ENCODE measurements at regions not wholly inside any gene's neighbourhood (a gene's known extent, or its start where the extent isn't known, plus 50 kb on each side); places are given as distances from the start of the nearest gene placed in this dataset.

DNA sequence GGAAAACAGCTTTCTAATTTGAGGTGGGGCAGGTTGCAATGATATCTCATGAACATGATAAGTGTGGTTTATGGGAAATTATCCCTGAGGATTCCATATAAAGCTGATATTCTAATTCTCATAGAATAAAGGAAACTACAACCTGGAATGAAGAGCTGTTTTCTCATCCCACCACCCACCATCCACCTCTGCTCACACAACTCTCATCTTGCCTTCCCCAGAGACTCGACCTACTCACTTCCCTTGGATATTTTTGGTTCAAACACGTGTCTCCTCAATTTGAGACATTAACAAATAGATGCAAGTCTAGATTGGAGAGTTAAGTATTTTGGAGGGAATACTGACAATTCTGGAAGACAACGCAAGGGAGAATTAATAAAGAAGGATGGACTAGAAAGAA is 490.9 kb downstream of the TMEM182 start:
- 89% methylated on average over 3 of the region's 3 CpGs; no CpG with 5 or more reads in 1 of the 2 experiments for WGBS, 2 experiments (ENCODE audit: extremely low coverage in 1 of 2, insufficient coverage in 1 of 2, insufficient read length in 1 of 2, insufficient replicate concordance in 2 of 2, low coverage in 1 of 2, low lambda C conversion rate in 2 of 2, missing lambda C conversion rate in 1 of 2)
- no peaks in the 10 kb centered on the region for H4K20me1 ChIP-seq (replicated peaks in 1 of 2; ENCODE audit: control insufficient read depth in 1 of 2, insufficient read depth in 2 of 2, low read length in 2 of 2)

More for the DNA sequence above, 490.9 kb downstream of the TMEM182 start:
- no peaks in the 10 kb centered on the region for H3K36me3 ChIP-seq (ENCODE audit: control insufficient read depth in 2 of 4, insufficient read depth in 4 of 4, low read length in 3 of 4)
- no peaks in the 10 kb centered on the region for H3K79me2 ChIP-seq (ENCODE audit: control insufficient read depth in 1 of 2, insufficient read depth in 2 of 2, low read length in 2 of 2)
- H3K4me3 ChIP-seq (ENCODE audit: extremely low read depth in 1 of 4, insufficient read depth in 2 of 4, low read depth in 3 of 4, low read length in 4 of 4), result no peak overlapping the region
- no peak overlapping the region for H2AK5ac ChIP-seq (ENCODE audit: low read depth, low read length)
- no peak overlapping the region for H3K4ac ChIP-seq (replicated peaks; ENCODE audit: insufficient read length, low read depth, low read length)
- no peak overlapping the region for H3K9ac ChIP-seq (replicated peaks in 1 of 4; ENCODE audit: extremely low read depth in 1 of 4, low read depth in 3 of 4, low read length in 3 of 4)
- H3K4me1 ChIP-seq (replicated peaks in 1 of 4; ENCODE audit: control insufficient read depth in 3 of 4, insufficient read depth in 4 of 4, low read length in 3 of 4), result peaks cover 0 to 3% (median 3%) of the 10 kb centered on the region in 4 experiments; a peak in 2 of 7 replicates
- no peak overlapping the region for H4K91ac ChIP-seq (replicated peaks; ENCODE audit: insufficient read length, low read length)
- no peak overlapping the region for H3K23ac ChIP-seq (ENCODE audit: insufficient read length)
- no peak overlapping the region for H2BK20ac ChIP-seq (ENCODE audit: low read length)
- no peaks in the 10 kb centered on the region for H3K79me1 ChIP-seq (ENCODE audit: low read depth, low read length)
- no peak overlapping the region for H2BK5ac ChIP-seq (ENCODE audit: low read depth, low read length)
- H4K8ac ChIP-seq (ENCODE audit: extremely low read depth, insufficient read depth, low read length), result no peak overlapping the region
- FAIRE-seq, result no peak
- no peak overlapping the region for H3K18ac ChIP-seq (ENCODE audit: extremely low read depth, low read length)
- no peak overlapping the region for H2BK12ac ChIP-seq (ENCODE audit: low read depth, low read length)
- no peak overlapping the region for H2AFZ ChIP-seq (ENCODE audit: low read length)
- TF ChIP-seq CHD2 (IDR thresholded peaks at IDR 0.05; ENCODE audit: low read length), result no peak
- no peak for TF ChIP-seq YY1 (IDR thresholded peaks at IDR 0.05; ENCODE audit: low read depth, low read length)
- H4K5ac ChIP-seq (ENCODE audit: insufficient read length, low read depth, low read length), result no peak overlapping the region
- CTCF ChIA-PET (ENCODE audit: partially characterized antibody), result no interaction called here
- POLR2A ChIA-PET (ENCODE audit: partially characterized antibody), result no interaction called here
- no peak for DNase-seq (ENCODE audit: low read depth in 1 of 2, low spot score in 2 of 2)
- no peak overlapping the region for H2BK120ac ChIP-seq (replicated peaks; ENCODE audit: low read depth, low read length)
- no peaks in the 10 kb centered on the region for H3K23me2 ChIP-seq (ENCODE audit: low read depth, low read length)
- H3K4me2 ChIP-seq (ENCODE audit: insufficient read depth in 1 of 2, low read depth in 2 of 2, low read length in 2 of 2), result no peak overlapping the region
- no peak overlapping the region for H2BK15ac ChIP-seq (ENCODE audit: low read length)
- no peak overlapping the region for H3K27ac ChIP-seq (ENCODE audit: low read depth, low read length)
- no peak overlapping the region for H3K14ac ChIP-seq (ENCODE audit: insufficient read length)
- no peak overlapping the region for H3K56ac ChIP-seq (replicated peaks; ENCODE audit: insufficient read length, low read depth, low read length)
- no peaks in the 10 kb centered on the region for H3K27me3 ChIP-seq (replicated peaks in 1 of 4; ENCODE audit: control insufficient read depth in 3 of 4, extremely low read depth in 1 of 4, insufficient read depth in 3 of 4, low read length in 3 of 4)
- H3K9me3 ChIP-seq (ENCODE audit: insufficient read depth in 2 of 2, low read depth in 1 of 2, low read length in 1 of 2), result peaks cover 0 to 3% of the 10 kb centered on the region in 2 experiments; a peak in 1 of 4 replicates
